RWPE2 (cell line): ENCODE measurements at regions not wholly inside any gene's neighbourhood (a gene's known extent, or its start where the extent isn't known, plus 50 kb on each side); places are given as distances from the start of the nearest gene placed in this dataset.
"Not testable (repeated sequence)": the region's sequence is repeated elsewhere in the genome, so short reads cannot be mapped to it uniquely, and the experiment has no call there.

Experiments
- ATAC-seq: fragments of 200-7000 bp; cut with Tn5 transposase; 3 replicates; pipeline ENCODE4 v1.9.1; 2021; ENCODE audit warnings: low read depth
- DNase-seq: peaks from one replicate; pipeline ENCODE4 v3.0.0-alpha.2; 2020; ENCODE audit warnings: low spot score
- H3K27ac ChIP-seq: fragments of 450-650 bp; 2 replicates; pipeline ENCODE4 v1.5.1; 2017; ENCODE audit warnings: mild to moderate bottlenecking; ENCODE audit not compliant: poor library complexity, severe bottlenecking
- H3K27me3 ChIP-seq: fragments of 250-450 bp; sonication (Bioruptor Pico); 2 replicates; pipeline ENCODE4 v1.5.1; 2021; ENCODE audit warnings: mild to moderate bottlenecking, moderate library complexity; ENCODE audit not compliant: insufficient read depth, poor library complexity, severe bottlenecking
- H3K36me3 ChIP-seq: fragments of 250-450 bp; sonication (Bioruptor Pico); 2 replicates; pipeline ENCODE4 v1.5.1; 2020; ENCODE audit warnings: low read depth, mild to moderate bottlenecking, moderate library complexity
- H3K4me1 ChIP-seq: fragments of 250-450 bp; sonication (Bioruptor Pico); 2 replicates; pipeline ENCODE4 v1.5.1; 2021; ENCODE audit warnings: mild to moderate bottlenecking, moderate library complexity; ENCODE audit not compliant: insufficient read depth, poor library complexity, severe bottlenecking
- H3K4me3 ChIP-seq: fragments of 250-450 bp; sonication (Bioruptor Pico); 2 replicates; pipeline ENCODE4 v1.5.1; 2021; ENCODE audit warnings: mild to moderate bottlenecking, moderate library complexity; ENCODE audit not compliant: severe bottlenecking
- H3K9me3 ChIP-seq: fragments of 250-450 bp; sonication (Bioruptor Pico); 2 replicates; pipeline ENCODE4 v1.5.1; 2021; ENCODE audit warnings: mild to moderate bottlenecking, moderate library complexity; ENCODE audit not compliant: severe bottlenecking

- H3K9me3 ChIP-seq, H3K4me1 ChIP-seq, ATAC-seq, DNase-seq, H3K4me3 ChIP-seq, H3K36me3 ChIP-seq, H3K27ac ChIP-seq, H3K27me3 ChIP-seq: not testable (repeated sequence)
Observed at GRCh38 chr2:91564700-91565099, 2873.2 kb downstream of the RPIA start.

GRCh38 chr2:91565689-91566430, 2874.4 kb downstream of the RPIA start:
- H3K36me3 ChIP-seq, H3K4me3 ChIP-seq, H3K27ac ChIP-seq, H3K9me3 ChIP-seq, H3K4me1 ChIP-seq, DNase-seq, H3K27me3 ChIP-seq, ATAC-seq: not testable (repeated sequence)

DNA sequence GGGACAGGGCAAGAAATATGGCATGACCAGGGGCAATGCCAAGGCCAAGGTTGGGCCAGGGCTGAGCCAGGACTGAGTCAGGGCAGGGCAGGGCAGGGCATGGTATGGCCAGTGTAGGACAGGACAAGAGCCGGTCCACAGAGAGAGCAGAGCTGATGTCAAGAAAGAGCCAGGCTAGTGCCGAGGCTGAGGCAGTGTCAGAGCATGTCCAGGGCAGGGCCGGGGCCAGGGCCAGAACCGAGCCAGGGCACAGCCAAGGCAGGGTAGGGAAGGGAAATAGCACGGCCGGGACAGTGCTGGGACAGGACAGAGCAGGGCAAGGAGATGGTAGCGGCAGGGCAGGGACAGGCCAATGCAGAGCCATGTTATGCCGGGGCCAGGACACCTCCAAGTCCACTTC, 2875.1 kb downstream of the RPIA start:
- not testable (repeated sequence) for H3K27ac ChIP-seq, ATAC-seq, H3K4me1 ChIP-seq, H3K4me3 ChIP-seq, H3K27me3 ChIP-seq, H3K36me3 ChIP-seq, DNase-seq, H3K9me3 ChIP-seq

GRCh38 chr2:91567546-91568335, 2876.3 kb downstream of the RPIA start:
- DNase-seq = peak; percentile 69
- H3K4me3 ChIP-seq, H3K27me3 ChIP-seq, H3K27ac ChIP-seq, H3K9me3 ChIP-seq, H3K4me1 ChIP-seq, ATAC-seq, H3K36me3 ChIP-seq: not testable (repeated sequence)

DNA sequence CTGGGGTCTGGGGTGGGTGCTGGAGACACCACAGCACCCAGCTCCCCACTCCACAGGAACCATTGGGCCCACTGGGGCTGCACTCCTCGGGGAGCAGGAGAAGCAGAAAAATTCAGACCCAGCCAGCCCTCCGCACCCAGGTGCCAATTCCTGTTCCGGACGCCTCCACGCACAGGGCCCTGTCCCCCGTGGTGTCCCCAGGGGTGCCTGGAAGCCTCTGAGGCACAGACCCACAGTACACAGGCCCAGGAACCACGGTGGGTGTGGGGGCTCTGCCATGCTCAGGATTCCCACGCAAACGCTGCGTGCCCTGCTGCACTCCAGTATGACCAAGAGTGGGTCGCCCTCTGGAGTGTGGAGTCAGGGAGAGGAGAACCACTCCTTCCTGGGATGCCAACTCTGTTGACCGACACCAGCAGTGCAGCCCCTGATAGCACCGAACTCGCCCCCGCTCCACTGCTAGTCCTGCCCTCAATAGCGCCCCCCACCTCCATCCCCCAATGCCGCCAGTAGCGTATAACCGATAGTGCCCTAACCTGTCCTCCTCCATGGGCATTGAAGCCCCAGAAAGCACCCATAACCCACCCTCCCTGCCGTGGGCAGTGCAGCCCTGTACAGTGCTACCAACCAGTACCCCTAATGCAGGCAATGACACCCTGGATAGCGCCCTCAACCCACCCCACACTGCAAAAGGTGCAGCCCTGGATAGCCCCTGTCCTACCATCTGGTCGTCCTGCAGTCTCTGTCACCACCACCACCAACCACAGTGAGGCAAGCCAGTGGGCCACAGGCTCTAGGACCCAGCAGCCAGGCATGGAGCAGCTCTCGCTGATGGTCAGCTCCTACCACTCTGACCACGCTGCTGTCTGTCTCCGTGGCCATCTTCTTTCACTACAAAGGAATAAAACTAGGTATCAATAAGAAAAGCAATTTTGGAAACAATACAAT, 2877.2 kb downstream of the RPIA start:
- H3K27me3 ChIP-seq, H3K27ac ChIP-seq, H3K9me3 ChIP-seq, H3K4me1 ChIP-seq, H3K36me3 ChIP-seq, ATAC-seq, DNase-seq, H3K4me3 ChIP-seq: not testable (repeated sequence)

GRCh38 chr2:91571239-91571923, 2879.9 kb downstream of the RPIA start:
- not testable (repeated sequence) for H3K36me3 ChIP-seq, H3K27me3 ChIP-seq, H3K4me3 ChIP-seq, DNase-seq, H3K9me3 ChIP-seq, H3K27ac ChIP-seq, ATAC-seq, H3K4me1 ChIP-seq

GRCh38 chr2:91573018-91573417, 2881.5 kb downstream of the RPIA start:
- H3K27me3 ChIP-seq, ATAC-seq, H3K36me3 ChIP-seq, H3K4me1 ChIP-seq, H3K9me3 ChIP-seq, DNase-seq, H3K4me3 ChIP-seq, H3K27ac ChIP-seq: not testable (repeated sequence)

GRCh38 chr2:91573755-91574154, 2882.3 kb downstream of the RPIA start:
- H3K4me3 ChIP-seq, H3K4me1 ChIP-seq, H3K27me3 ChIP-seq, H3K9me3 ChIP-seq, ATAC-seq, H3K36me3 ChIP-seq, DNase-seq, H3K27ac ChIP-seq: not testable (repeated sequence)

GRCh38 chr2:91574255-91574654, 2882.8 kb downstream of the RPIA start:
- not testable (repeated sequence) for H3K27me3 ChIP-seq, H3K27ac ChIP-seq, H3K4me1 ChIP-seq, H3K4me3 ChIP-seq, ATAC-seq, H3K9me3 ChIP-seq, H3K36me3 ChIP-seq
- peak; percentile 50 for DNase-seq

GRCh38 chr2:91575701-91576100, 2884.2 kb downstream of the RPIA start:
- not testable (repeated sequence) for H3K36me3 ChIP-seq, H3K4me3 ChIP-seq, H3K27ac ChIP-seq, ATAC-seq, DNase-seq, H3K27me3 ChIP-seq, H3K9me3 ChIP-seq, H3K4me1 ChIP-seq
